ENCODE measurements at regions not wholly inside any gene's neighbourhood (a gene's known extent, or its start where the extent isn't known, plus 50 kb on each side); places are given as distances from the start of the nearest gene placed in this dataset.

GRCh38 chr1:220458936-220459335 lies 69.0 kb upstream of the MARK1 start:
- no peak for TF ChIP-seq CTCF (IDR thresholded peaks at IDR 0.05; ENCODE audit: low read depth, low read length)
- TF ChIP-seq EZH2phosphoT487 (IDR thresholded peaks at IDR 0.05; ENCODE audit: low read depth), result no peak

Measured in OCI-LY3 (cell line).